Right ventricle myocardium superior (tissue), 1 donor: ENCODE measurements at regions not wholly inside any gene's neighbourhood (a gene's known extent, or its start where the extent isn't known, plus 50 kb on each side); places are given as distances from the start of the nearest gene placed in this dataset.

ENCODE experiments used
- ATAC-seq: fragments of 200-7000 bp; cut with Tn5 transposase; one replicate; pipeline ENCODE4 v1.9.1; 2020; ENCODE audit warnings: mild to moderate bottlenecking; ENCODE audit not compliant: poor library complexity
- DNase-seq: peaks from one replicate; pipeline ENCODE4 v3.0.0-alpha.2; 2020
- intact Hi-C: fragments of 100-400 bp; cut with DNase I; formaldehyde crosslinking; loops from one replicate; pipeline ENCODE4 v1.11.2; 2022
- donor health status: DM: no; HTN: yes; CAD: no; lungs with severe emphysema.

DNA sequence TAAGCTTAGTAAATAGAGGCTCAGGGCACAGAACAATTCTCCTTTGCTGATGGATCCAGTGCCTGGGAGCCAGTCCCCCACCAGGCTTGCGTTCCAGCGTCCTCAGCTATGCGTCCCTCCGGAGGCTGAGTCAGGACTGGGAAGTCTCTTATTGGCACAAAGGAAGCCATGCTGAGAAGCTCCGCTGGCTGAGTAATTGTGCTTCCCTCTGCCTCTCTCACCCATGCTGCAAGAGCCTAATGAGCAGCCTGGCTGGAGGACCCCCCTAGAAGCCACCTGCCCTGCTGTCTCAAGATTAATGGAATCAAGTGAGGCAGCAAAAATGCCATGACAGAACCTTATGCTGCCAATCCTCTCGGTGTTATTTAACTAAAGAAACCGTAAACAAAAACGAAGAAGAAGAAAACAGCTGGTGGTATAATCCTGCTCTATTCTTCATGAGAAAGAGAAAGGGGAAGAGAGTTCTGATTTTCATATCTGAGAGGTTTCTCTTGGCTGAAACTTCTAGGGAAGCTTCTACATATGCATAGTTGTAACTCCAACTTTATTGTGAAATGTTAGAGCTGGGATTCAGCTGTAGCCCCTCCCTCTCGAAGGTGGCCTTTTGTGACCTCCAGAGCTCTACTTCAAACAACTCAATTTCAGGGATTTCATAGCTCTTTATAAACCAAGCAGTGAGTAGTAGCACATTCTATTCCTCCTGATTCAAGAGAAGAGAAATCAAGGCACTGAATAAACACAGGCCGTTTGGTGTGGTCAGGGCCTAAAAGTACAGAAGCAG is 185.4 kb upstream of the SEMA6A start:
- intact Hi-C loops = no loop called here
- DNase-seq (no peak), ATAC-seq (no peak)

- DNase-seq = no peak
- ATAC-seq = no peak
- intact Hi-C loops = no loop called here
Observed at GRCh38 chr5:116757326-116757725, 182.7 kb upstream of the SEMA6A start.

DNA sequence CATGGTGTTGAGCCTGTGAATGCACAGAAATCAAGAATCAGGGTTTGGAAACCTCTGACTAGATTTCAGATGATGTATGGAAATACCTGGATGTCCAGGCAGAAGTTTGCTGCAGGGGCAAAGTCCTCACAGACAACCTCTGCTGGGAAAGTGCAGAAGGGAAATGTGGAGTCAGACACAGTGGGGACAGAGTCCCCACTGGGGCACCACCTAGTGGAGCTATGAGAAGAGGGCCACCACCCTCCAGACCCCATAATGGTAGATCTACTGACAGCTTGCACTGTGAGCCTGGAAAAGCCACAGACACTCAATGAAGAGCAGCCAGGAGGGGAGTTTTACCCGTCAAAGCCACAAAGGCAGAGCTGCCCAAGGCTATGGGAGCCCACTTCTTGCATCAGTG is 181.9 kb upstream of the SEMA6A start:
- DNase-seq (no peak), ATAC-seq (no peak)
- intact Hi-C loops = no loop called here

- intact Hi-C loops = no loop called here
- DNase-seq (no peak), ATAC-seq (no peak)
Observed at GRCh38 chr5:116754556-116754955, 179.9 kb upstream of the SEMA6A start.

- intact Hi-C loops = no loop called here
- ATAC-seq (no peak), DNase-seq (no peak)
Observed at GRCh38 chr5:116751684-116752083, 177.1 kb upstream of the SEMA6A start.

GRCh38 chr5:116750631-116751580 is 176.3 kb upstream of the SEMA6A start:
- intact Hi-C loops = no loop called here
- no peak for ATAC-seq
- no peak for DNase-seq

- ATAC-seq = peak; percentile 61
- intact Hi-C loops = no loop called here
Observed at GRCh38 chr5:116747881-116748280, 173.3 kb upstream of the SEMA6A start.

DNA sequence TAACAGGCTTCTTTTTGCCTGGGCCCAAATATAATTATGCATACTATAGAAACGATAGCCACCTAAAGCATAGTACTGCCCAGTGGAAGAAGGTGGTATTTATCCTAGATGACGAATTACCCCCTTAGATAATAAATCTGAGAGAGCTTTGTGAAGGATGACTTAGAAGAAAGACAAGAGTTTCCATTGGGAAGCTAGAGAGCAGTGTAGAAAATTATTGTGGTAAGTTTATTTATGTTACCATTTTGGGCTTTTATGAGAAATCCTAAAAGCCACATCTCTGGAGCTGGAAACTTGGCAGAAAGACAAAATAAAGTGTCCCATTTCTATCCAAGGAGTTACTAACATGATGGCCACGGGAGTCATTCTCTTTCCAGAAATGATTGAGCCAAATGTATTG is 172.0 kb upstream of the SEMA6A start:
- intact Hi-C loops = no loop called here
- DNase-seq (no peak), ATAC-seq (no peak)

More at GRCh38 chr5:116747881-116748280, 173.3 kb upstream of the SEMA6A start:
- DNase-seq = no peak

GRCh38 chr5:116740771-116741170 is 166.1 kb upstream of the SEMA6A start:
- ATAC-seq = no peak
- intact Hi-C loops = no loop called here
- no peak for DNase-seq

- no peak for DNase-seq
- intact Hi-C loops = no loop called here
Observed at GRCh38 chr5:116739571-116739970, 164.9 kb upstream of the SEMA6A start.

GRCh38 chr5:116738615-116739261 is 164.1 kb upstream of the SEMA6A start:
- DNase-seq (no peak), ATAC-seq (peak; percentile 66)
- intact Hi-C loops = no loop called here

More at GRCh38 chr5:116739571-116739970, 164.9 kb upstream of the SEMA6A start:
- no peak for ATAC-seq

- intact Hi-C loops = no loop called here
- no peak for ATAC-seq
- DNase-seq = peak; percentile 57
Observed at GRCh38 chr5:116738239-116738614, 163.6 kb upstream of the SEMA6A start.

DNA sequence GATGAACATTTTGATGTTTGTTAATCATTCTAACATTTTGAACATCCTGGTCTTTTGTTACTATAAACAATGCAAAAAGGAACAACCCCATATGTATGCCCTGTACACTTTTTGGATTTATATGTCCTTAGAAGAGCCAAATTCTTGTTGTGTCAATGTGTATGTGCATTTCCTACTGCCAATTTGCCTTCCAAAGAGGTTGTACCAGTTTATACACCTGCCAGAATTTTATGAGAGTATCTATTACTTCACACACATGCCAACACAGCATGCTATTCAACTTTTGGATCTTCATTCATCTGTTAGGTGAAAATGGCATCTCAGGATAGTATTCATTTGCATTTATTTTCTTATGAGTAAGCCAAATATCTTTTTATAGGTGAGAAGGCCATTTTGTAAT is 162.0 kb upstream of the SEMA6A start:
- ATAC-seq (no peak), DNase-seq (no peak)
- intact Hi-C loops = no loop called here

- intact Hi-C loops = no loop called here
- ATAC-seq = peak; percentile 77
- peak; percentile 58 for DNase-seq
Observed at GRCh38 chr5:116733991-116734975, 159.7 kb upstream of the SEMA6A start.

DNA sequence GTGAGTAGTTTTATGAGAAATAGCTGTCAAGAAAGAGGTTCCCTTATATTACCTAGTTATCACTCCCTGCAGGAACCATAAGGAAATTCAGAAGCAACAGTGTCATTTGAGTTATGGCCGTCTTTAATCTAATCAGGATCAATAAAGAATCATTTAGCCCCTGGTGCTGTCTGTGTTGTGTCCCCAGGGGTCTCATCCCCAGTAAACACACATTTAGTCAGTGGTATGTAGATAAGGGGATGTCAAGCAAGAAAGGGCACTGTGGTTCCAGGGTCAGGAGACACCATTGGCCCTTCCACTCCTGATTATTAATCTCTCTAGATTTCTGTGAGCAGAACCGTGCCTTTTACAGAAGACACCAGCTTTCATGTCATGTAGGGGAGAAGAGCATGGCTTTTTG is 158.0 kb upstream of the SEMA6A start:
- no peak for ATAC-seq
- intact Hi-C loops = no loop called here

DNA sequence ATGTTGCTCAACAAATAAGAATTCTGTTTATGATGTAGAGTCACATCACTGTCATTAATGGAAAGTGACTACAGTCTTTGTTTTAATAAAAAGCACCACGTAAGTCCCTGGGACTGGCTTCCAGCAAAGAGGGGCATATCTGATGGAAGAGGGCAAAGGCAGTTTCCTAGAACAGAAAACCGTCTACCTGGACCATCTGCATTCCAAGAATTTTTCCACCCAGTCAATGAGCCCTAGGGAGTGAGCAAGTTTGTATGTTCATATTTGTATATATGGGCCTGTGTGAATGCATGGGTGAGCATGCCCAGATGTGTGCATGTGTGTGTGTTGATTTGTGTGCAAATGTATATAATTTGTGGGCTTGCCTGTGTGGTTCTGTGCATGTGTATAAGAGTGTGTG is 156.8 kb upstream of the SEMA6A start:
- DNase-seq = no peak
- intact Hi-C loops = no loop called here
- no peak for ATAC-seq

More for the DNA sequence above, 158.0 kb upstream of the SEMA6A start:
- DNase-seq = no peak

DNA sequence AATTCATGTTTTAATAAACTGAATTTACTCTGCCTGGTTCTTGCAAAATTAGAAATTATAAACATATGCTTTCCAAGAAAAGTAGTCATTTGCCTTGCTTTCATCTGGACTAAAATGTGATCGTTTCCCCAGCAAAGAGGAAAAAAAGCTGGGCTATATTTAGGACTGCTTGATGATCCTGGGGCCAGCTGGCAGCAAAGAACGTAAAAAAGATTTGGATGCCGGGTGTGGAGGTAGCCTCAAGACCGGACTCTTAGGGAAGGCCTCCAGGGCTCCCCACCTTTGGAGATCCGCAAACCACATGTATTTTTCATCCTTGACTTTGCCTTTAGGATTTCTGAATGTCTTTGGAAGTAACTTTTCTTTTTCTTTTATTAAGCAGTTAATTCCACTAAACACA is 156.1 kb upstream of the SEMA6A start:
- DNase-seq = no peak
- intact Hi-C loops = no loop called here
- ATAC-seq = no peak

DNA sequence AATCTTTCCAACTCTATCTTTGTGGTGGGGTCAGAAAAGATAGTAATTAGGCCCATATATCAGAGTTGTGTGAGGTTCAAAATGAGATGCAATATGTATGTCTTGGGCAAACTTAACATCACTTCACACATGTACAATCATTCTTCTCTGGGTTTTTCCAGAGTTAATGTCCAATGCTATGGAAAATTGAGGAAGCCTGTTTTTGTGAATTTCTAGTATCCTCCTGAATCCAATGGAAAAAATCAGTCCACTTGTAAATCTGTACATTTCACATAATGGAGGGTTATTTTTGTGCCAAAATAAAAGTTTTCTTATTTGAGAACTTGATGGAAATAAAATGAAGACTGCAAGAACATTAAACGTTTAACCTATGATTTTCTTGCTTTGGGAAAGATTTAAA is 155.6 kb upstream of the SEMA6A start:
- no peak for DNase-seq
- no peak for ATAC-seq
- intact Hi-C loops = no loop called here
